K562 (cell line): ENCODE measurements at regions not wholly inside any gene's neighbourhood (a gene's known extent, or its start where the extent isn't known, plus 50 kb on each side); places are given as distances from the start of the nearest gene placed in this dataset.

Source experiments
- ARID1B ChIP-seq: fragments of 450-650 bp; IDR thresholded peaks from 2 replicates; pipeline ENCODE4 v1.6.1; 2016; ENCODE audit warnings: antibody characterized with exemption, mild to moderate bottlenecking, inconsistent platforms
- BRF1 ChIP-seq: IDR thresholded peaks from 3 replicates; pipeline ENCODE4 v1.6.1; 2011; ENCODE audit warnings: borderline replicate concordance, mild to moderate bottlenecking; ENCODE audit not compliant: insufficient read length; ENCODE audit errors: extremely low read depth
- CEBPB ChIP-seq: fragments of 450-650 bp; IDR thresholded peaks from 2 replicates; pipeline ENCODE4 v1.6.1; 2016; ENCODE audit warnings: missing genetic modification characterization, missing compliant biosample characterization
- EP300 ChIP-seq: IDR thresholded peaks from 2 replicates; pipeline ENCODE4 v1.6.1; 2012; ENCODE audit warnings: low read length, improper control_type of control experiment
- HMGN3 ChIP-seq: IDR thresholded peaks from 2 replicates; pipeline ENCODE4 v1.6.1; 2011; ENCODE audit warnings: borderline replicate concordance, low read depth, mild to moderate bottlenecking, mixed read lengths, low read length; ENCODE audit not compliant: insufficient read length; ENCODE audit errors: extremely low read depth
- MAFG ChIP-seq: fragments of 450-650 bp; conservative IDR thresholded peaks from 2 replicates; pipeline ENCODE4 v1.6.1; 2016; ENCODE audit warnings: missing genetic modification characterization, missing compliant biosample characterization
- MECOM ChIP-seq: fragments of 250-450 bp; sonication (Bioruptor Pico); IDR thresholded peaks from 2 replicates; pipeline ENCODE4 v1.8.0; 2022; ENCODE audit warnings: inconsistent platforms
- NCOA1 ChIP-seq: fragments of 450-650 bp; IDR thresholded peaks from 2 replicates; pipeline ENCODE4 v1.6.1; 2016; ENCODE audit warnings: low read depth
- NFIC ChIP-seq: fragments of 450-650 bp; IDR thresholded peaks from 2 replicates; pipeline ENCODE4 v1.6.1; 2017; ENCODE audit warnings: mild to moderate bottlenecking, inconsistent platforms
- NONO ChIP-seq, 2 experiments: fragments of 200-400 bp in 1 of 2; fragments of 450-650 bp in 1 of 2; formaldehyde crosslinking in 1 of 2; IDR thresholded peaks; 2 replicates each; pipeline ENCODE4 v1.6.1; 2017; ENCODE audit warnings: low read depth in 2 of 2, mild to moderate bottlenecking in 2 of 2, moderate library complexity in 2 of 2, low read length in 1 of 2
- NR3C1 ChIP-seq: sonication (generic); formaldehyde crosslinking; IDR thresholded peaks from 2 replicates; pipeline ENCODE4 v1.8.1; 2022; ENCODE audit warnings: missing genetic modification reagents
- ZNF133 ChIP-seq: fragments of 250-450 bp; sonication (Bioruptor Pico); IDR thresholded peaks from 2 replicates; pipeline ENCODE4 v1.4.0; 2020; ENCODE audit warnings: mild to moderate bottlenecking
- ZNF175 ChIP-seq: fragments of 200-800 bp; sonication (Bioruptor generic); IDR thresholded peaks from 2 replicates; pipeline ENCODE4 v1.6.1; 2016; ENCODE audit warnings: low read depth, mild to moderate bottlenecking, missing genetic modification characterization, missing compliant biosample characterization
- ZNF197 ChIP-seq: fragments of 200-800 bp; sonication (Bioruptor generic); IDR thresholded peaks from 2 replicates; pipeline ENCODE4 v1.6.1; 2016; ENCODE audit warnings: low read depth, missing genetic modification characterization, missing compliant biosample characterization
- TF ChIP-seq, protein P1 (sequence below): sonication (generic); formaldehyde crosslinking; IDR thresholded peaks from 2 replicates; pipeline ENCODE4 v1.8.0; 2023; ENCODE audit warnings: missing genetic modification reagents, mild to moderate bottlenecking, borderline replicate concordance
- TF ChIP-seq, protein P2 (sequence below), 3 experiments: fragments of 200-800 bp in 1 of 3; sonication (Bioruptor generic) in 1 of 3; sonication (generic) in 1 of 3; formaldehyde crosslinking in 1 of 3; IDR thresholded peaks; 2 replicates each; pipeline versions ENCODE4 v1.6.1 to v1.8.0; 2016 to 2022; ENCODE audit warnings: mild to moderate bottlenecking in 2 of 3, missing compliant biosample characterization in 2 of 3, missing genetic modification characterization in 2 of 3, missing genetic modification reagents in 1 of 3
- TF ChIP-seq, protein P3 (sequence below): sonication (generic); formaldehyde crosslinking; IDR thresholded peaks from 2 replicates; pipeline ENCODE4 v1.8.0; 2023; ENCODE audit warnings: mild to moderate bottlenecking, missing genetic modification reagents
- TF ChIP-seq, protein P4 (sequence below): sonication (generic); formaldehyde crosslinking; IDR thresholded peaks from 2 replicates; pipeline ENCODE4 v1.9.0; 2022; ENCODE audit warnings: mild to moderate bottlenecking, missing genetic modification reagents

DNA sequence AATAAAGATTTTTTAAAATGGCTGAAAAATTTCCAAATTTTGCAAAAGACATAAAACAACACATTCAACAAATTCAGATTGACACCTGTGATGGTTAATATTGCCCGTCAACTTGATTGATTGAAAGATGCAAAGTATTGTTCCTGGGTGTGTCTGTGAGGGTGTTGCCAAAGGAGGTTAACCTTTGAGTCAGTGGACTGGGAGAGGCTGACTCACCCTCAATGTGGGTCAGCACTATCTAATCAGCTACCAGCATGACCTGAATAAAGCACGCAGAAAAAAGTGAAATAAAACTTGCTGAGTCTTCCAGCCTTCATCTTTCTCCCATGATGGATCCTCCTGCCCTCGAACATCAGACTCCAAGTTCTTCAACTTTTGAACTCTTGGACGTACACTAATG, 868.0 kb upstream of the CTNND2 start (continued):
- no peak for TF ChIP-seq ZNF197 (CRISPR knock-in tag)
- no peak for TF ChIP-seq BRF1
- TF ChIP-seq ZNF175 (CRISPR knock-in tag), result no peak
- peak; percentile 53; the same call in 1 of the 2 replicates for TF ChIP-seq EP300
- no peak for TF ChIP-seq NONO (IDR thresholded peaks at IDR 0.05; ENCODE audit: low read depth in 2 of 2, low read length in 1 of 2)
- TF ChIP-seq NR3C1 (CRISPR knock-in tag), result no peak
- TF ChIP-seq HMGN3, result no peak
- TF ChIP-seq, protein P1, sequence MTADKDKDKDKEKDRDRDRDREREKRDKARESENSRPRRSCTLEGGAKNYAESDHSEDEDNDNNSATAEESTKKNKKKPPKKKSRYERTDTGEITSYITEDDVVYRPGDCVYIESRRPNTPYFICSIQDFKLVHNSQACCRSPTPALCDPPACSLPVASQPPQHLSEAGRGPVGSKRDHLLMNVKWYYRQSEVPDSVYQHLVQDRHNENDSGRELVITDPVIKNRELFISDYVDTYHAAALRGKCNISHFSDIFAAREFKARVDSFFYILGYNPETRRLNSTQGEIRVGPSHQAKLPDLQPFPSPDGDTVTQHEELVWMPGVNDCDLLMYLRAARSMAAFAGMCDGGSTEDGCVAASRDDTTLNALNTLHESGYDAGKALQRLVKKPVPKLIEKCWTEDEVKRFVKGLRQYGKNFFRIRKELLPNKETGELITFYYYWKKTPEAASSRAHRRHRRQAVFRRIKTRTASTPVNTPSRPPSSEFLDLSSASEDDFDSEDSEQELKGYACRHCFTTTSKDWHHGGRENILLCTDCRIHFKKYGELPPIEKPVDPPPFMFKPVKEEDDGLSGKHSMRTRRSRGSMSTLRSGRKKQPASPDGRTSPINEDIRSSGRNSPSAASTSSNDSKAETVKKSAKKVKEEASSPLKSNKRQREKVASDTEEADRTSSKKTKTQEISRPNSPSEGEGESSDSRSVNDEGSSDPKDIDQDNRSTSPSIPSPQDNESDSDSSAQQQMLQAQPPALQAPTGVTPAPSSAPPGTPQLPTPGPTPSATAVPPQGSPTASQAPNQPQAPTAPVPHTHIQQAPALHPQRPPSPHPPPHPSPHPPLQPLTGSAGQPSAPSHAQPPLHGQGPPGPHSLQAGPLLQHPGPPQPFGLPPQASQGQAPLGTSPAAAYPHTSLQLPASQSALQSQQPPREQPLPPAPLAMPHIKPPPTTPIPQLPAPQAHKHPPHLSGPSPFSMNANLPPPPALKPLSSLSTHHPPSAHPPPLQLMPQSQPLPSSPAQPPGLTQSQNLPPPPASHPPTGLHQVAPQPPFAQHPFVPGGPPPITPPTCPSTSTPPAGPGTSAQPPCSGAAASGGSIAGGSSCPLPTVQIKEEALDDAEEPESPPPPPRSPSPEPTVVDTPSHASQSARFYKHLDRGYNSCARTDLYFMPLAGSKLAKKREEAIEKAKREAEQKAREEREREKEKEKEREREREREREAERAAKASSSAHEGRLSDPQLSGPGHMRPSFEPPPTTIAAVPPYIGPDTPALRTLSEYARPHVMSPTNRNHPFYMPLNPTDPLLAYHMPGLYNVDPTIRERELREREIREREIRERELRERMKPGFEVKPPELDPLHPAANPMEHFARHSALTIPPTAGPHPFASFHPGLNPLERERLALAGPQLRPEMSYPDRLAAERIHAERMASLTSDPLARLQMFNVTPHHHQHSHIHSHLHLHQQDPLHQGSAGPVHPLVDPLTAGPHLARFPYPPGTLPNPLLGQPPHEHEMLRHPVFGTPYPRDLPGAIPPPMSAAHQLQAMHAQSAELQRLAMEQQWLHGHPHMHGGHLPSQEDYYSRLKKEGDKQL, result no peak
- TF ChIP-seq, protein P2, sequence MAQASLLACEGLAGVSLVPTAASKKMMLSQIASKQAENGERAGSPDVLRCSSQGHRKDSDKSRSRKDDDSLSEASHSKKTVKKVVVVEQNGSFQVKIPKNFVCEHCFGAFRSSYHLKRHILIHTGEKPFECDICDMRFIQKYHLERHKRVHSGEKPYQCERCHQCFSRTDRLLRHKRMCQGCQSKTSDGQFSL (CRISPR knock-in tag; IDR thresholded peaks at IDR 0.05), result no peak
- TF ChIP-seq, protein P2 (tag; IDR thresholded peaks at IDR 0.05), result no peak
- no peak for TF ChIP-seq CEBPB
- TF ChIP-seq NFIC, result peak; percentile 17; the same call in 1 of the 2 replicates
- no peak for TF ChIP-seq ZNF133
- no peak for TF ChIP-seq MECOM (CRISPR knock-in tag)
- no peak for TF ChIP-seq NCOA1
- TF ChIP-seq MAFG, result peak; percentile 68
- TF ChIP-seq, protein P3, sequence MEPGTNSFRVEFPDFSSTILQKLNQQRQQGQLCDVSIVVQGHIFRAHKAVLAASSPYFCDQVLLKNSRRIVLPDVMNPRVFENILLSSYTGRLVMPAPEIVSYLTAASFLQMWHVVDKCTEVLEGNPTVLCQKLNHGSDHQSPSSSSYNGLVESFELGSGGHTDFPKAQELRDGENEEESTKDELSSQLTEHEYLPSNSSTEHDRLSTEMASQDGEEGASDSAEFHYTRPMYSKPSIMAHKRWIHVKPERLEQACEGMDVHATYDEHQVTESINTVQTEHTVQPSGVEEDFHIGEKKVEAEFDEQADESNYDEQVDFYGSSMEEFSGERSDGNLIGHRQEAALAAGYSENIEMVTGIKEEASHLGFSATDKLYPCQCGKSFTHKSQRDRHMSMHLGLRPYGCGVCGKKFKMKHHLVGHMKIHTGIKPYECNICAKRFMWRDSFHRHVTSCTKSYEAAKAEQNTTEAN, result no peak
- TF ChIP-seq, protein P4, sequence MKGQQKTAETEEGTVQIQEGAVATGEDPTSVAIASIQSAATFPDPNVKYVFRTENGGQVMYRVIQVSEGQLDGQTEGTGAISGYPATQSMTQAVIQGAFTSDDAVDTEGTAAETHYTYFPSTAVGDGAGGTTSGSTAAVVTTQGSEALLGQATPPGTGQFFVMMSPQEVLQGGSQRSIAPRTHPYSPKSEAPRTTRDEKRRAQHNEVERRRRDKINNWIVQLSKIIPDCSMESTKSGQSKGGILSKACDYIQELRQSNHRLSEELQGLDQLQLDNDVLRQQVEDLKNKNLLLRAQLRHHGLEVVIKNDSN (CRISPR knock-in tag), result no peak
- peak; percentile 88 for TF ChIP-seq ARID1B
